ENCODE measurements at regions not wholly inside any gene's neighbourhood (a gene's known extent, or its start where the extent isn't known, plus 50 kb on each side); places are given as distances from the start of the nearest gene placed in this dataset.

GRCh38 chr14:40576880-40577478, 1029.7 kb upstream of the LRFN5 start:
- 65% methylated on average over 4 of the region's 4 CpGs for WGBS
- intact Hi-C loops (cut with DNase I) = no loop called here

DNA sequence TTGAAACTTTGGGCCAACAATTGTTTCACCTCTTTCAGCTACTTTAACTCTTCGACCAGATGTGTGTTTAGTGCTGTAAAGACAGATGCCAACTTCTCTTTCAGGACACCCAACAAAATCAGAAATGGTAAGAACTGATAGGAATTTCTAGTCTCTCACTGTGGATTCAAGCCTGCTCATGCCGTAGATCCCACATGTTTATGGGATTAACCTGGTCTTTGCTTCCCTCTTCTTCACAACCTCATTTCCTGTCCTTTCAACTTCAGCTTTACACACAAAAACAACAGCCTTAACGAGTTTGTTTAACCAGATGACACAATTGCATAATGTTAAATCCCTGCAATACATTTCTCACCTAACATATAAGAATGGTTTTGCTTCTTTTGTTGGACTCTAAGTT, 1031.9 kb upstream of the LRFN5 start:
- DNase-seq = no peak
- H3K27ac ChIP-seq (ENCODE audit: low read length) = no peak overlapping the region
- H3K27me3 ChIP-seq (ENCODE audit: control insufficient read depth, insufficient read depth) = no peaks in the 10 kb centered on the region
- H3K4me1 ChIP-seq (ENCODE audit: control insufficient read depth, insufficient read depth, low read length) = no peaks in the 10 kb centered on the region
- no peak for ATAC-seq
- intact Hi-C loops (cut with DNase I) = no loop called here
- 34% methylated on average over 3 of the region's 3 CpGs for WGBS
- H3K9me3 ChIP-seq (ENCODE audit: control insufficient read depth, low read length) = no peaks in the 10 kb centered on the region
- H3K4me3 ChIP-seq (ENCODE audit: low read length) = no peak overlapping the region

More at GRCh38 chr14:40576880-40577478, 1029.7 kb upstream of the LRFN5 start:
- H3K27ac ChIP-seq (ENCODE audit: low read length) = no peak overlapping the region
- no peaks in the 10 kb centered on the region for H3K9me3 ChIP-seq (ENCODE audit: control insufficient read depth, low read length)
- H3K4me1 ChIP-seq (ENCODE audit: control insufficient read depth, insufficient read depth, low read length) = no peaks in the 10 kb centered on the region
- DNase-seq = no peak
- ATAC-seq = no peak
- H3K4me3 ChIP-seq (ENCODE audit: low read length) = no peak overlapping the region
- no peaks in the 10 kb centered on the region for H3K27me3 ChIP-seq (ENCODE audit: control insufficient read depth, insufficient read depth)

- Histone ChIP-seq H3K4me1 (ENCODE audit: control insufficient read depth, insufficient read depth, low read length) (no peaks in the 10 kb centered on the region), H3K9me3 (ENCODE audit: control insufficient read depth, low read length) (no peaks in the 10 kb centered on the region), H3K27ac (ENCODE audit: low read length) (no peak overlapping the region), H3K4me3 (ENCODE audit: low read length) (no peak overlapping the region), H3K27me3 (ENCODE audit: control insufficient read depth, insufficient read depth) (no peaks in the 10 kb centered on the region)
- intact Hi-C loops (cut with DNase I) = no loop called here
- ATAC-seq (no peak), DNase-seq (no peak)
- WGBS = 77% methylated on average over 1 of the region's 1 CpG
These were observed 1081.4 kb upstream of the LRFN5 start for GRCh38 chr14:40525314-40525713.

DNA sequence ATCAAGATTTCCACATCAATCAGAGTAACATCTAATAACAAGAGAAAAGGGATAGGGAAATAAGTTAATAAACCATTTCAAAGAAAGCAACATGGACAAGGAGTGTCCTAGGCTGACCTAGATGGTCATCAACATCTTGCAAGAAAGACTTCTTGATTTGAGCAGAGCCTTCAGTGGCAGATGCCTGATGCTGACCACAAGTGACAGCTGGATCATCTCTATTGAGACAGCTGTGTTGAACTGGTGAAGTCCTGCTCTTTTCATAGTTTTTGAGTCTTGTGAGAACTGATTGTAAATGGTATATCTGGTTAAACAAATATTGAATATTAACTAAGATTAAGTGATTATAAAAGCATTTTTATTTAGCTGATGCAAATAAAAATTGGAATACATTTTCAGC, 1083.6 kb upstream of the LRFN5 start:
- Histone ChIP-seq H3K4me3 (ENCODE audit: low read length) (no peak overlapping the region), H3K27me3 (ENCODE audit: control insufficient read depth, insufficient read depth) (no peaks in the 10 kb centered on the region), H3K9me3 (ENCODE audit: control insufficient read depth, low read length) (no peaks in the 10 kb centered on the region), H3K27ac (ENCODE audit: low read length) (no peak overlapping the region), H3K4me1 (ENCODE audit: control insufficient read depth, insufficient read depth, low read length) (no peaks in the 10 kb centered on the region)
- ATAC-seq (no peak), DNase-seq (no peak)
- intact Hi-C loops (cut with DNase I) = no loop called here

- Histone ChIP-seq H3K27ac (ENCODE audit: low read length) (no peak overlapping the region), H3K4me1 (ENCODE audit: control insufficient read depth, insufficient read depth, low read length) (no peaks in the 10 kb centered on the region), H3K27me3 (ENCODE audit: control insufficient read depth, insufficient read depth) (no peaks in the 10 kb centered on the region), H3K9me3 (ENCODE audit: control insufficient read depth, low read length) (no peaks in the 10 kb centered on the region), H3K4me3 (ENCODE audit: low read length) (no peak overlapping the region)
- intact Hi-C loops (cut with DNase I) = no loop called here
- DNase-seq (no peak), ATAC-seq (no peak)
- 72% methylated on average over 3 of the region's 3 CpGs for WGBS
These were observed 1062.2 kb upstream of the FBXO33 start for GRCh38 chr14:40494483-40494882.

DNA sequence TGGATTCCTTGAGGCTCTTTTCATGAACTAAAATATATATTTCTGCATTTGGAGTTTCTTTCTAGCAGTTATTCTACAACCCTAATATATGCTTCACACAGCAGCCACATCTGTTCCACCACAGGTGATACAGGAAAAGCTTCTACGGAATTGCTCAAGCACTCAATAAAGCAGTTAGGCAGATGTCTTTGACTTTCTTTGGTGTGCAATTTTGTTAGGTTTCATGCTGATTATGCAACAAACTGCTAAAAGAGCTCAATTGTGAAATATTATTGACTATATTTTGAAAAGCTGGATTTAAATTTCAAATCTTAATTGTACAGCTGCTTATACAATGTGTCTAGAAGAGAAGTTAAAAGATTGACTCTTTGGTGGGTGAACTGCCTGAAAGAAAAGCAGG, 1055.6 kb upstream of the FBXO33 start:
- Histone ChIP-seq H3K9me3 (ENCODE audit: control insufficient read depth, low read length) (no peaks in the 10 kb centered on the region), H3K27ac (ENCODE audit: low read length) (no peak overlapping the region), H3K27me3 (ENCODE audit: control insufficient read depth, insufficient read depth) (no peaks in the 10 kb centered on the region), H3K4me3 (ENCODE audit: low read length) (no peak overlapping the region), H3K4me1 (ENCODE audit: control insufficient read depth, insufficient read depth, low read length) (no peaks in the 10 kb centered on the region)
- DNase-seq = no peak
- WGBS = 70% methylated on average over 1 of the region's 1 CpG
- intact Hi-C loops (cut with DNase I) = no loop called here
- ATAC-seq = no peak

- Histone ChIP-seq H3K9me3 (ENCODE audit: control insufficient read depth, low read length) (no peaks in the 10 kb centered on the region), H3K27me3 (ENCODE audit: control insufficient read depth, insufficient read depth) (no peaks in the 10 kb centered on the region), H3K4me3 (ENCODE audit: low read length) (no peak overlapping the region), H3K4me1 (ENCODE audit: control insufficient read depth, insufficient read depth, low read length) (no peaks in the 10 kb centered on the region), H3K27ac (ENCODE audit: low read length) (no peak overlapping the region)
- ATAC-seq (no peak), DNase-seq (no peak)
- intact Hi-C loops (cut with DNase I) = no loop called here
These were observed 1053.5 kb upstream of the FBXO33 start for GRCh38 chr14:40485688-40486087.

GRCh38 chr14:40476005-40476404, 1043.8 kb upstream of the FBXO33 start:
- Histone ChIP-seq H3K27me3 (ENCODE audit: control insufficient read depth, insufficient read depth) (no peaks in the 10 kb centered on the region), H3K9me3 (ENCODE audit: control insufficient read depth, low read length) (peaks cover 1% of the 10 kb centered on the region), H3K4me3 (ENCODE audit: low read length) (no peak overlapping the region), H3K27ac (ENCODE audit: low read length) (no peak overlapping the region), H3K4me1 (ENCODE audit: control insufficient read depth, insufficient read depth, low read length) (no peaks in the 10 kb centered on the region)
- DNase-seq (no peak), ATAC-seq (no peak)
- intact Hi-C loops (cut with DNase I) = no loop called here
- WGBS = 82% methylated on average over 1 of the region's 1 CpG

GRCh38 chr14:40467969-40468368, 1035.7 kb upstream of the FBXO33 start:
- 61% methylated on average over 1 of the region's 1 CpG for WGBS
- H3K9me3 ChIP-seq (ENCODE audit: control insufficient read depth, low read length) = no peaks in the 10 kb centered on the region
- no peaks in the 10 kb centered on the region for H3K4me1 ChIP-seq (ENCODE audit: control insufficient read depth, insufficient read depth, low read length)
- intact Hi-C loops (cut with DNase I) = no loop called here
- ATAC-seq (no peak), DNase-seq (no peak)
- H3K27me3 ChIP-seq (ENCODE audit: control insufficient read depth, insufficient read depth) = no peaks in the 10 kb centered on the region
- no peak overlapping the region for H3K27ac ChIP-seq (ENCODE audit: low read length)
- H3K4me3 ChIP-seq (ENCODE audit: low read length) = no peak overlapping the region

DNA sequence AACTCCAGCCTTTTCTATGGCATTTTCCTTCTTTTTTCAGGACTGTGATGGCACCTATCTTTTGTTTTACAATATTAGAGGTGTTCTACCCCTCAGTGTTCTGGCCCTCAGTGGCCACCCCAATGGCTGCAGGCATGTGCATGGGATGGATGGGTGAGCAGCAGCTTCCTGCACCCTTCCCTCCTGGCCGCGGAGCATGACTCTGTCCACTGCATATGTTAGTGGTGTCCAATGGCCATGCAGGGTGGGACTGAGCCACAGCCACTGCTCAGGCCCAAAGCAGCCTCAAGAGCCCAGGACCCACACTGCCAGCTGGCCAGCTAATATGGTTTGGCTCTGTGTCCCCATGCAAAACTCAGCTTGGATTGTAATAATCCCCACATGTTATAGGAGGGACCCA, 1032.3 kb upstream of the FBXO33 start:
- no peak overlapping the region for H3K4me3 ChIP-seq (ENCODE audit: low read length)
- no peak for ATAC-seq
- H3K27me3 ChIP-seq (ENCODE audit: control insufficient read depth, insufficient read depth) = no peaks in the 10 kb centered on the region
- no peaks in the 10 kb centered on the region for H3K4me1 ChIP-seq (ENCODE audit: control insufficient read depth, insufficient read depth, low read length)
- no peak for DNase-seq
- no peaks in the 10 kb centered on the region for H3K9me3 ChIP-seq (ENCODE audit: control insufficient read depth, low read length)
- H3K27ac ChIP-seq (ENCODE audit: low read length) = no peak overlapping the region
- intact Hi-C loops (cut with DNase I) = no loop called here
- 100% methylated on average over 2 of the region's 2 CpGs for WGBS

DNA sequence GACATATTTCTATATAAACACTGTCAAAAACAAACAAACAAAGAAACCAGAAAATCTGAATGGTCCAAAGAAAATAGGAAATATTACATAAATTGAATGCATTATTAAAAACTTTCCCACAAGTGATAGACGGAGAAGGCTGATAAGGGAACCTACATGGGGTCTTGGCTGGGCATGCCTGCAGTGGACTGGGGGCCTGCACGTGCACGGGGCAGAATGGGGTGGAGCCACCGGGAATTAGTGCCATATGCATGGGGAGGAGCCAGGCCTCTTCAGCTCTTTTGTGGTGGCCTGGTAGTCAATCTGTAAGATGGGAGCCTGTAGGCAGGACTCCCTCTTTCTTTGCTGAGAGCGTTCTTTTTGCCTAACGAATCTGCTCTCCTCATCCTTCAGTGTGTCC, 1031.7 kb upstream of the FBXO33 start:
- intact Hi-C loops (cut with DNase I) = no loop called here
- Histone ChIP-seq H3K9me3 (ENCODE audit: control insufficient read depth, low read length) (no peaks in the 10 kb centered on the region), H3K4me3 (ENCODE audit: low read length) (no peak overlapping the region), H3K27me3 (ENCODE audit: control insufficient read depth, insufficient read depth) (no peaks in the 10 kb centered on the region), H3K4me1 (ENCODE audit: control insufficient read depth, insufficient read depth, low read length) (no peaks in the 10 kb centered on the region), H3K27ac (ENCODE audit: low read length) (no peak overlapping the region)
- 82% methylated on average over 6 of the region's 6 CpGs for WGBS
- no peak for DNase-seq
- ATAC-seq = no peak

DNA sequence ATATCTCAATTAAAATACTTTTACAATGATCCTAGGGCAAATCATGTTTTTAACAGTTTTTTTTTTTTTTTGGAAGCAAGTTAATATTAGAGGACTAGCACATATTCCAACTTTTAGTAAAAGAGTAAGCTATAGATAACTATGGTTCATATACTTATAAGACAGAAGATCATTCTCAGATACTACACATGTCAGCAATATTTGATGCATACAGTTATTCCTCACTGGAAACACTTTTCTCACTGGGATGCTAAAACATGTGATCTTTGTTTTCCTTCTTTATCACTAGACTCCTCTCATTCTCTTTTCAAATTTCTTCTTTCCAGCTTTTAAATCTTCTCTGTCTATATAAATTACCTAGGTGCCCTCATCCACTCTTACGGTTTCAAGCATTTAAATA, 1020.4 kb upstream of the FBXO33 start:
- DNase-seq = no peak
- Histone ChIP-seq H3K27me3 (ENCODE audit: control insufficient read depth, insufficient read depth) (no peaks in the 10 kb centered on the region), H3K9me3 (ENCODE audit: control insufficient read depth, low read length) (no peaks in the 10 kb centered on the region), H3K27ac (ENCODE audit: low read length) (no peak overlapping the region), H3K4me3 (ENCODE audit: low read length) (no peak overlapping the region), H3K4me1 (ENCODE audit: control insufficient read depth, insufficient read depth, low read length) (no peaks in the 10 kb centered on the region)
- WGBS = 94% methylated on average over 1 of the region's 1 CpG
- ATAC-seq = no peak
- intact Hi-C loops (cut with DNase I) = no loop called here

Measured in right cardiac atrium (tissue), 5 donors.